HG03432 (cell line): ENCODE measurements at regions not wholly inside any gene's neighbourhood (a gene's known extent, or its start where the extent isn't known, plus 50 kb on each side); places are given as distances from the start of the nearest gene placed in this dataset.

Source experiments
- ATAC-seq: cut with Tn5 transposase; IDR thresholded peaks from one replicate; pipeline ENCODE4 v1.9.1; 2021; ENCODE audit warnings: mild to moderate bottlenecking, moderate library complexity; ENCODE audit not compliant: unreplicated experiment

- no peak for ATAC-seq
Measured at GRCh38 chr9:121598965-121599871, 52.2 kb upstream of the DAB2IP start.

- ATAC-seq = no peak
Measured at GRCh38 chr9:121599872-121600585, 51.4 kb upstream of the DAB2IP start.

GRCh38 chr9:121601194-121601593, 50.2 kb upstream of the DAB2IP start:
- ATAC-seq = no peak
